K562 (cell line): ENCODE measurements at regions not wholly inside any gene's neighbourhood (a gene's known extent, or its start where the extent isn't known, plus 50 kb on each side); places are given as distances from the start of the nearest gene placed in this dataset.

Source experiments
- ARNT ChIP-seq, 2 experiments: fragments of 450-650 bp; IDR thresholded peaks; 2 replicates each; pipeline ENCODE4 v1.6.1; 2016; ENCODE audit warnings: mild to moderate bottlenecking in 1 of 2
- CTCF ChIP-seq, 3 experiments: IDR thresholded peaks in 2 of 3; conservative IDR thresholded peaks in 1 of 3; 2 replicates each; pipeline ENCODE4 v1.5.1; 2011 to 2012; ENCODE audit warnings: low read length in 3 of 3, mild to moderate bottlenecking in 3 of 3, control low read depth in 2 of 3, improper control_type of control experiment in 1 of 3, inconsistent platforms in 1 of 3, low read depth in 1 of 3, mixed read lengths in 1 of 3, moderate library complexity in 1 of 3; ENCODE audit not compliant: insufficient read depth in 2 of 3
- ETS1 ChIP-seq: conservative IDR thresholded peaks from 2 replicates; pipeline ENCODE4 v1.6.1; 2011; ENCODE audit warnings: low read depth, mild to moderate bottlenecking, low read length; ENCODE audit not compliant: control insufficient read depth
- ETS2 ChIP-seq: IDR thresholded peaks from 2 replicates; pipeline ENCODE4 v1.6.1; 2016; ENCODE audit warnings: borderline replicate concordance, missing genetic modification characterization, mild to moderate bottlenecking, moderate library complexity, missing compliant biosample characterization; ENCODE audit not compliant: poor library complexity, severe bottlenecking
- JUND ChIP-seq, 2 experiments: IDR thresholded peaks; 2 replicates in 1 of 2; 3 replicates in 1 of 2; pipeline ENCODE4 v1.6.1; 2011; ENCODE audit warnings: borderline replicate concordance in 2 of 2, low read depth in 2 of 2, low read length in 2 of 2, improper control_type of control experiment in 1 of 2, missing biosample characterization in 1 of 2, missing genetic modification characterization in 1 of 2, missing genetic modification reagents in 1 of 2
- SFPQ ChIP-seq: fragments of 200-400 bp; formaldehyde crosslinking; IDR thresholded peaks from 2 replicates; pipeline ENCODE4 v1.6.1; 2017; ENCODE audit warnings: mild to moderate bottlenecking, low read depth, low read length, moderate library complexity
- ZBTB7A ChIP-seq: IDR thresholded peaks from 2 replicates; pipeline ENCODE4 v1.6.1; 2011; ENCODE audit warnings: low read depth, mild to moderate bottlenecking, low read length, moderate library complexity, borderline replicate concordance; ENCODE audit not compliant: control insufficient read depth
- ZNF274 ChIP-seq: IDR thresholded peaks from 2 replicates; pipeline ENCODE4 v1.6.1; 2011; ENCODE audit warnings: low read depth, mild to moderate bottlenecking, low read length, moderate library complexity, borderline replicate concordance
- ZNF282 ChIP-seq: sonication (generic); formaldehyde crosslinking; IDR thresholded peaks from 2 replicates; pipeline ENCODE4 v1.8.1; 2023; ENCODE audit warnings: missing genetic modification reagents
- ZNF780A ChIP-seq: fragments of 250-450 bp; sonication (Bioruptor Pico); IDR thresholded peaks from 2 replicates; pipeline ENCODE4 v1.5.0; 2021; ENCODE audit warnings: mild to moderate bottlenecking

GRCh38 chr22:48572951-48573350 lies 1254.7 kb downstream of the BRD1 start:
- TF ChIP-seq ZNF282 (CRISPR knock-in tag): no peak
- no peak for TF ChIP-seq ZNF274
- TF ChIP-seq ZBTB7A: no peak
- TF ChIP-seq ZNF780A (CRISPR knock-in tag): no peak
- no peak for TF ChIP-seq ARNT (IDR thresholded peaks at IDR 0.05)
- no peak for TF ChIP-seq ETS1
- no peak for TF ChIP-seq JUND (IDR thresholded peaks at IDR 0.05; ENCODE audit: borderline replicate concordance, low read depth, low read length)
- TF ChIP-seq JUND (tag; IDR thresholded peaks at IDR 0.05; ENCODE audit: borderline replicate concordance, low read depth, low read length): no peak
- no peak for TF ChIP-seq SFPQ
- no peak for TF ChIP-seq CTCF (IDR thresholded peaks at IDR 0.05 in 2 of 3, conservative IDR thresholded peaks at IDR 0.05 in 1 of 3; ENCODE audit: insufficient read depth in 2 of 3, low read depth in 1 of 3, low read length in 3 of 3)
- no peak for TF ChIP-seq ETS2
